ENCODE measurements at regions not wholly inside any gene's neighbourhood (a gene's known extent, or its start where the extent isn't known, plus 50 kb on each side); places are given as distances from the start of the nearest gene placed in this dataset.

GRCh38 chr13:80274643-80275042 lies 66.3 kb downstream of the SPRY2 start:
- H3K9me2 ChIP-seq (replicated peaks; ENCODE audit: control insufficient read depth, low read length), result no peaks in the 10 kb centered on the region
- no peaks in the 10 kb centered on the region for H3F3A ChIP-seq (ENCODE audit: control insufficient read depth, insufficient read depth)
- no peaks in the 10 kb centered on the region for H3K36me3 ChIP-seq (ENCODE audit: control insufficient read depth, low read length)
- no peaks in the 10 kb centered on the region for H3K4me1 ChIP-seq (ENCODE audit: control insufficient read depth, low read length)
- no peak overlapping the region for H3K4me2 ChIP-seq (ENCODE audit: low read length)
- no peaks in the 10 kb centered on the region for H3K79me2 ChIP-seq (ENCODE audit: control insufficient read depth, low read length)
- TF ChIP-seq EZH2phosphoT487 (IDR thresholded peaks at IDR 0.05; ENCODE audit: borderline replicate concordance, low read length) (no peak), CTCF (IDR thresholded peaks at IDR 0.05; ENCODE audit: low read depth, low read length, poor library complexity, severe bottlenecking) (no peak)
- H3K9me3 ChIP-seq (ENCODE audit: control insufficient read depth, insufficient read depth, low read length), result peaks cover 3% of the 10 kb centered on the region; the same call in 1 of the 2 replicates
- H3K4me3 ChIP-seq (ENCODE audit: low read length), result no peak overlapping the region
- no peak overlapping the region for H3K27ac ChIP-seq (ENCODE audit: low read depth, low read length)
- no peaks in the 10 kb centered on the region for H4K20me1 ChIP-seq (ENCODE audit: control insufficient read depth, insufficient read depth, low read depth, low read length)
- no peaks in the 10 kb centered on the region for H3K27me3 ChIP-seq (ENCODE audit: control insufficient read depth, low read length)

- H3K9me3 ChIP-seq (ENCODE audit: control insufficient read depth, insufficient read depth, low read length), result peaks cover 2% of the 10 kb centered on the region; the same call in 1 of the 2 replicates
- H3K4me1 ChIP-seq (ENCODE audit: control insufficient read depth, low read length), result no peaks in the 10 kb centered on the region
- H3K36me3 ChIP-seq (ENCODE audit: control insufficient read depth, low read length), result no peaks in the 10 kb centered on the region
- no peaks in the 10 kb centered on the region for H3K9me2 ChIP-seq (replicated peaks; ENCODE audit: control insufficient read depth, low read length)
- no peaks in the 10 kb centered on the region for H3K79me2 ChIP-seq (ENCODE audit: control insufficient read depth, low read length)
- H3K4me3 ChIP-seq (ENCODE audit: low read length), result no peak overlapping the region
- TF ChIP-seq CTCF (IDR thresholded peaks at IDR 0.05; ENCODE audit: low read depth, low read length, poor library complexity, severe bottlenecking) (no peak), EZH2phosphoT487 (IDR thresholded peaks at IDR 0.05; ENCODE audit: borderline replicate concordance, low read length) (no peak)
- H3F3A ChIP-seq (ENCODE audit: control insufficient read depth, insufficient read depth), result no peaks in the 10 kb centered on the region
- H4K20me1 ChIP-seq (ENCODE audit: control insufficient read depth, insufficient read depth, low read depth, low read length), result no peaks in the 10 kb centered on the region
- H3K4me2 ChIP-seq (ENCODE audit: low read length), result no peak overlapping the region
- no peak overlapping the region for H3K27ac ChIP-seq (ENCODE audit: low read depth, low read length)
- H3K27me3 ChIP-seq (ENCODE audit: control insufficient read depth, low read length), result no peaks in the 10 kb centered on the region
These were observed 67.2 kb downstream of the SPRY2 start for GRCh38 chr13:80273718-80274117.

- Histone ChIP-seq H3K4me1 (ENCODE audit: control insufficient read depth, low read length) (no peaks in the 10 kb centered on the region), H3K4me2 (ENCODE audit: low read length) (no peak overlapping the region), H3F3A (ENCODE audit: control insufficient read depth, insufficient read depth) (no peaks in the 10 kb centered on the region), H3K27ac (ENCODE audit: low read depth, low read length) (no peak overlapping the region), H4K20me1 (ENCODE audit: control insufficient read depth, insufficient read depth, low read depth, low read length) (no peaks in the 10 kb centered on the region), H3K79me2 (ENCODE audit: control insufficient read depth, low read length) (no peaks in the 10 kb centered on the region), H3K4me3 (ENCODE audit: low read length) (no peak overlapping the region), H3K27me3 (ENCODE audit: control insufficient read depth, low read length) (no peaks in the 10 kb centered on the region), H3K36me3 (ENCODE audit: control insufficient read depth, low read length) (no peaks in the 10 kb centered on the region), H3K9me2 (replicated peaks; ENCODE audit: control insufficient read depth, low read length) (no peaks in the 10 kb centered on the region), H3K9me3 (ENCODE audit: control insufficient read depth, insufficient read depth, low read length) (no peaks in the 10 kb centered on the region)
- TF ChIP-seq CTCF (IDR thresholded peaks at IDR 0.05; ENCODE audit: low read depth, low read length, poor library complexity, severe bottlenecking) (no peak), EZH2phosphoT487 (IDR thresholded peaks at IDR 0.05; ENCODE audit: borderline replicate concordance, low read length) (no peak)
These were observed 75.6 kb downstream of the SPRY2 start for GRCh38 chr13:80265348-80265747.

All from DOHH2 (cell line).